Heart left ventricle (tissue), 16 donors: ENCODE measurements at regions not wholly inside any gene's neighbourhood (a gene's known extent, or its start where the extent isn't known, plus 50 kb on each side); places are given as distances from the start of the nearest gene placed in this dataset.
"Not testable (repeated sequence)": the region's sequence is repeated elsewhere in the genome, so short reads cannot be mapped to it uniquely, and the experiment has no call there.

Experiments used
- ATAC-seq, 4 donors: fragments of 200-7000 bp; cut with Tn5 transposase; one replicate each; pipeline ENCODE4 v1.9.1; 2020 to 2022; ENCODE audit warnings: moderate library complexity in 4 of 4, mild to moderate bottlenecking in 3 of 4, moderate number of reproducible peaks in 1 of 4
- DNase-seq, 5 donors: peaks; one replicate each; pipeline ENCODE4 v3.0.0-alpha.2; 2020
- H3K27ac ChIP-seq, 12 donors: fragments of 200-600 bp; sonication (generic) in 4 of 12; one replicate each; pipeline versions ENCODE4 v1.5.0 to v1.8.0; 2016 to 2022; ENCODE audit warnings: mild to moderate bottlenecking in 2 of 12
- H3K27me3 ChIP-seq, 9 donors: fragments of 200-600 bp; sonication (generic) in 2 of 9; one replicate each; pipeline versions ENCODE4 v1.5.1 to v1.8.0; 2016 to 2022; ENCODE audit warnings: mild to moderate bottlenecking in 3 of 9
- H3K36me3 ChIP-seq, 9 donors: fragments of 200-600 bp; sonication (generic) in 2 of 9; one replicate each; pipeline versions ENCODE4 v1.5.0 to v1.8.0; 2018 to 2022; ENCODE audit warnings: mild to moderate bottlenecking in 2 of 9
- H3K4me1 ChIP-seq, 12 donors: fragments of 200-600 bp; sonication (generic) in 4 of 12; one replicate each; pipeline versions ENCODE4 v1.5.0 to v1.8.0; 2016 to 2022; ENCODE audit warnings: mild to moderate bottlenecking in 3 of 12
- H3K4me3 ChIP-seq, 12 donors: fragments of 200-600 bp; sonication (generic) in 4 of 12; one replicate each; pipeline versions ENCODE4 v1.5.0 to v1.8.0; 2017 to 2022; ENCODE audit warnings: mild to moderate bottlenecking in 9 of 12, moderate library complexity in 4 of 12
- H3K9me3 ChIP-seq, 12 donors: fragments of 200-600 bp; sonication (generic) in 4 of 12; one replicate each; pipeline versions ENCODE4 v1.5.0 to v1.8.0; 2016 to 2022; ENCODE audit warnings: mild to moderate bottlenecking in 1 of 12
- CTCF ChIP-seq, 12 donors: fragments of 200-600 bp; sonication (generic) in 4 of 12; IDR thresholded peaks; one replicate each; pipeline versions ENCODE4 v1.5.0 to v1.8.0; 2018 to 2022; ENCODE audit warnings: antibody characterized with exemption in 12 of 12, mild to moderate bottlenecking in 5 of 12
- POLR2A ChIP-seq, 2 donors: fragments of 450-650 bp; IDR thresholded peaks; one replicate each; pipeline ENCODE4 v1.6.1; 2017; ENCODE audit warnings: antibody characterized with exemption in 2 of 2, mild to moderate bottlenecking in 2 of 2, moderate library complexity in 2 of 2
- WGBS, 4 donors: extraction: QIAGEN DNeasy Blood & Tissue Kit in 2 of 4; methylation state at CpG; one replicate each; pipeline versions ENCODE4 v1.1.5 to v1.1.7; 2013 to 2018; 5-methylcytosine and 5-hydroxymethylcytosine counted together
- intact Hi-C, 10 donors: fragments of 100-400 bp; cut with DNase I; formaldehyde crosslinking; loops; one replicate each; pipeline versions ENCODE4 v1.11.1 to v1.14.2; 2022
- donor health status: ischemic (EF 13 %, LVEDD 7.1; RV severe dilation, severe dysfunction).
- donor health status: healthy with polysubstance abuse.
- donor health status: DM: no; HTN: yes; CAD: no.
- donor health status: DM: no; HTN: no; CAD: no.
- donor health status: ischemic (EF 25% LVEDD 6.9; RV normal size, moderate dysfunction).
- donor health status: ischemic (EF 25% LVEDD 5.7; RV mildly dilated, moderate dysfunction).
- donor health status: healthy.
- donor health status: DM: yes; HTN: yes; CAD: no.
- donor health status: ischemic (EF 35%, LVEDD 5.7; RV mildly dilated, moderate dysfunction).
- donor health status: nonischemic (EF 11% LVEDD 7.7; RV severe dilation, severe dysfunction).
- donor health status: DM: yes; HTN: yes; CAD: no.
- donor health status: PGD.
- donor health status: ischemic (EF 29% LVEDD 5.4; RV normal size, mild dysfunction).
- donor health status: nonischemic (EF 23%, LVEDD 6.1; RV moderate dilation, normal function).

- H3K4me3 ChIP-seq = no peak overlapping the region
Observed at GRCh38 chr6:76162811-76163210, 90.3 kb upstream of the IMPG1 start.

GRCh38 chr6:76157800-76158199 is 85.3 kb upstream of the IMPG1 start:
- peaks cover 0 to 29% (median 13%) of the 10 kb centered on the region in 12 donors for H3K9me3 ChIP-seq
- DNase-seq, ATAC-seq, H3K4me1 ChIP-seq, H3K27ac ChIP-seq, H3K4me3 ChIP-seq, intact Hi-C loops, H3K36me3 ChIP-seq, H3K27me3 ChIP-seq: not testable (repeated sequence)
- WGBS, 4 donors = 76 to 92% (median 84%) methylated on average over 6 of the region's 6 CpGs

More at GRCh38 chr6:76162811-76163210, 90.3 kb upstream of the IMPG1 start:
- intact Hi-C loops = no loop called here
- DNase-seq (no peak), ATAC-seq (no peak)
- peaks cover 0 to 18% (median 8%) of the 10 kb centered on the region in 12 donors for H3K9me3 ChIP-seq
- H3K27me3 ChIP-seq = no peaks in the 10 kb centered on the region
- no peaks in the 10 kb centered on the region for H3K36me3 ChIP-seq
- H3K4me1 ChIP-seq = no peaks in the 10 kb centered on the region
- TF ChIP-seq CTCF (IDR thresholded peaks at IDR 0.05) (no peak), POLR2A (IDR thresholded peaks at IDR 0.05) (no peak)
- no peak overlapping the region for H3K27ac ChIP-seq
- WGBS, 4 donors = 62 to 79% (median 75%) methylated on average over 2 of the region's 2 CpGs

GRCh38 chr6:76135481-76135880 is 63.0 kb upstream of the IMPG1 start:
- H3K27ac ChIP-seq = no peak overlapping the region
- TF ChIP-seq CTCF (IDR thresholded peaks at IDR 0.05) = no peak
- no peak for TF ChIP-seq POLR2A (IDR thresholded peaks at IDR 0.05)
- no peaks in the 10 kb centered on the region for H3K4me1 ChIP-seq
- intact Hi-C loops = no loop called here
- no peaks in the 10 kb centered on the region for H3K36me3 ChIP-seq
- no peak overlapping the region for H3K4me3 ChIP-seq
- H3K9me3 ChIP-seq = peaks cover 0 to 8% (median 0%) of the 10 kb centered on the region in 12 donors
- no peaks in the 10 kb centered on the region for H3K27me3 ChIP-seq
- WGBS, 4 donors = 32 to 36% (median 35%) methylated on average over 1 of the region's 1 CpG
- no peak for DNase-seq
- no peak for ATAC-seq

- intact Hi-C loops = no loop called here
- TF ChIP-seq POLR2A (IDR thresholded peaks at IDR 0.05) (no peak), CTCF (IDR thresholded peaks at IDR 0.05) (no peak)
- DNase-seq = no peak
- H3K9me3 ChIP-seq = peaks cover 0 to 8% (median 0%) of the 10 kb centered on the region in 12 donors
- H3K4me1 ChIP-seq = no peaks in the 10 kb centered on the region
- no peaks in the 10 kb centered on the region for H3K27me3 ChIP-seq
- no peak overlapping the region for H3K27ac ChIP-seq
- no peak for ATAC-seq
- no peak overlapping the region for H3K4me3 ChIP-seq
- 9 to 17% (median 14%) methylated on average over 2 of the region's 2 CpGs for WGBS, 4 donors
- H3K36me3 ChIP-seq = no peaks in the 10 kb centered on the region
Observed at GRCh38 chr6:76134651-76135050, 62.2 kb upstream of the IMPG1 start.

- Histone ChIP-seq H3K4me3 (no peak overlapping the region), H3K9me3 (peaks cover 0 to 1% (median 0%) of the 10 kb centered on the region in 12 donors), H3K27ac (no peak overlapping the region), H3K36me3 (no peaks in the 10 kb centered on the region), H3K27me3 (no peaks in the 10 kb centered on the region), H3K4me1 (no peaks in the 10 kb centered on the region)
- DNase-seq (no peak), ATAC-seq (no peak)
- WGBS, 4 donors = 48 to 59% (median 58%) methylated on average over 1 of the region's 1 CpG
- TF ChIP-seq POLR2A (IDR thresholded peaks at IDR 0.05) = no peak
- TF ChIP-seq CTCF (IDR thresholded peaks at IDR 0.05) = no peak
- intact Hi-C loops = no loop called here
Observed at GRCh38 chr6:76124018-76124417, 51.6 kb upstream of the IMPG1 start.
